SHP77 treated with DMSO at 0.1 percent for 48 hours (cell line): ENCODE measurements at regions not wholly inside any gene's neighbourhood (a gene's known extent, or its start where the extent isn't known, plus 50 kb on each side); places are given as distances from the start of the nearest gene placed in this dataset.
A peak's percentile ranks its signal among the peaks of the same experiment; 100 is the strongest.

Experiments used
- DNase-seq: peaks from one replicate; lab custom pipeline; 2025; lab: John Stamatoyannopoulos, UW

DNA sequence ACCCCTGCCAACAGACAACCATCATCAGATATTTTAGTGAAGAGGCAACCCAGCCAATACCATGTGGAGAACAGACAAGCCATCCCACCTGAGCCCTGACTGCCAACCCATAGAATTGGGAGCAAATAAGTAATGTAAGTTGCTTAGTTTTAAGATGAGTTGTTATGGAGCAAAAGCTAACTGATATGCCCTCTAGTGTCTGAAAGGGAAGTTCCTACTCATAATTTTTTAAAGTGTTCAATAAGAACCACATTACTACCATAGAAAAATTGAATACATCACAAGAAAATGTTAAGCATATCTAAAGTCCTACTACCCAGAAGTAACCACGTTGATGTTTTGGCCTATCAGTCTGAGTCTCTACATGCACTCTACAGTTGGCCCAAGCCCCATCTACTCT lies 50.8 kb upstream of the SLC36A4 start:
- DNase-seq: no peak

GRCh38 chr11:93249459-93250220 lies 51.8 kb upstream of the SLC36A4 start:
- DNase-seq: no peak

- no peak for DNase-seq
Measured at GRCh38 chr11:93250326-93250725, 52.5 kb upstream of the SLC36A4 start.

GRCh38 chr11:93251922-93252321 lies 54.1 kb upstream of the SLC36A4 start:
- DNase-seq: no peak

DNA sequence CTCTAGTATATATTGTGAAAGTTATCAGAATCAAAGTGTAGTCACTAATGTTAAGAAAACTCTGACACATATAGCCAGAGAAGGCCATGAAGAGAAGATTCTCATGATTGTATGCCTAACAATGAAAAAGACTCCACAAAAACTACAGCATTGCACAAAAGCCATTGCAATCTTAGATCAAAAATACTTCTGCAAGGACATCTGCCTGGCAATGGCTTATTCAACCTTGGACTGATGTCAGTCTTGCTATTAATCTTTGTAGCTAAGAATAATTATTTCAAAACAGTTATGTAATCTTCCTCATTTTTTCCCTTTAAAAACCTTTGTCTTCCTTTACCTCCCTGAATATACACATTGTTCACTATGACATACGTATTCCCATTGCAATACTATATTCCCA lies 55.3 kb upstream of the SLC36A4 start:
- no peak for DNase-seq

- no peak for DNase-seq
Measured at GRCh38 chr11:93256623-93257022, 58.8 kb upstream of the SLC36A4 start.

- no peak for DNase-seq
Measured at GRCh38 chr11:93267383-93267782, 63.2 kb upstream of the DEUP1 start.

DNA sequence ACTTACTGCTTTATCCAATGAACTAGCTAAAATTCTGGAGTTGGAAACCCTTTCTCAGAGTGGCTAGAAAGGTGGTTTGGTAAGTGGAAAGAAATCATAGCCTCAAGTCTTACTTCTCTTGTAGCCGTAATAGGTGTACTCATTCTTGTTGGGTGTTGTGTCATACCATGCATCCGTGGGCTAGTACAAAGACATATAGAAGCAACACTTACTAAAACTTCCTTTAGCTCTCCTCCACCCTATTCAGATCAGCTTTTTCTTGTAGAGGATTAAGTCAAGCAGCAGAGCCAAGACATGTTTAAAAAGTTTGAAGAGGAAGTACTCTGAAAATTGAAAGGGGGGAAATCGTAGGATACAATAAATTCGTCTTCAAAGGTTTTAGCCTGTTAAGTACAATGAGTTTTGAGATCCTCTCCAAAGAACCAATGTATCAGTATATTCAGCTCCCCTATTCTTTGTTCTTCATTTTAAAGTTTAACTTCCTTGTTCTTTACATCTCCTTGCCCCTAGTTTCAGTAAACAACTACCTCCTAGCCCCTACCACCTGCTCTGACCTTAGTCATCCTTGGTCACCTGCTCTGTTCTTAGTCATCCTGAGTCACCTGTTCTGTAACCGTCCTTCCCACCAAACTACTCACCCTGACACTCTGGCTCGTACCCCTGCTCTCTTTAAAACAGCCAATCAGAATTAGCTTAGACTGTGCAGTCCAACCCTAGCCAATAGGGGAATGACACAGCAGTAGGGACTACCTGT lies 62.1 kb upstream of the DEUP1 start:
- no peak for DNase-seq

DNA sequence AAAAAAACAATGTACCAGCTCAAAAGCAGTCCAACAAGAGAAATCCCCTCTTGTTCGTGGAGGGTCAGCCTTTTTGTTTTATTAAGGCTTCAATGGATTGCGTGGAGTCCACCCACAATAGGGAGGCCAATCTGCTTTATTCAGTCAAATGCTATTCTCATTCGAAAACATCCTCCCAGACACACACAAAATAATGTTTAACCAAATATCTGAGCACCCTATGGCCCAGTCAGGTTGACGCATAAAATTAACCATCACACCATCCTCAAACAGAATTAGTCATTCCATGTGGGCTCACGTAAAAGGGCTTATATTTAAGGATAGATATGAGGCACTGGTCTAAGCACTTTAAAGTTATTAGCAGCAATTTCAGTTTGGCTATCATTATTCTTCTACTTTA lies 58.9 kb upstream of the DEUP1 start:
- no peak for DNase-seq

DNA sequence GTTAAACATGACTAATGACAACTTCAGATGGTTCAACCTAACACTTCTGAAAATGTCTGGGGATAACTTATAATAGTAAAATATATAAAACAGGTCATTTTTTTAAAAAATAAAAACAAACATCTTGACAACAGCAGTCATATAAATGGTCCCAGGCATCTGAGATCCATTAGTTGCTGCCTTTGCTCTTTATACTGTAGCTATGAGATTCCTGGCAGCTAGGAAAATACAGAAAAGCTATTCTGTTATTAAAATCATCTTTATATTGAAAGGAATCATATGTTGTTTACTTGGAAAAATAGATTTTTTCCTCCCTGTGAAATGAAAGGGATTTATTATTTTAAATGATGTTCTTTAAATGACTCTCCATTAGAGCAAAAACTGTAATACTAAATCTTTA lies 55.7 kb upstream of the DEUP1 start:
- no peak for DNase-seq

DNA sequence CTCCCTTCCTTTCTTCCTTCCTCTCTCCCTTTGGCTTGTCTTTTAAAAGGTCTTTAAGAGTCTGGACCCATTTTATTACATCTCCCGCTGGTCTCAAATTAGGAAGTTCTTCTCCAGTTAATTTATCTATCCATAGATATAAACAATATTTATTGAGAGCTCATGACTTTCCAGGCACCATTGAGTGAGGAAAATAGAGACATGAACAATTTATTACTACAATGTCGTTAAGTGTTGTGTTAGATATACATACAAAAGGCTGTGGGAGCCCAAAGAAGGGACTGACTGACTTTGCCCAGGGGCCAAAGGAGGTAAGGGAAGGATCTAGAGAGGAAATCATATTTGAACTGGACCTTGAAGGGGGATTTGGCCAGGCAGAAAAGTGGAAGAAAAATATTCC lies 51.6 kb upstream of the DEUP1 start:
- DNase-seq: no peak

- DNase-seq: peak; percentile 98
Measured at GRCh38 chr11:93279851-93280347, 50.6 kb upstream of the DEUP1 start.
